Lower leg skin (tissue), 3 donors: ENCODE measurements at regions not wholly inside any gene's neighbourhood (a gene's known extent, or its start where the extent isn't known, plus 50 kb on each side); places are given as distances from the start of the nearest gene placed in this dataset.

Source experiments
- CTCF ChIP-seq, 3 donors: fragments of 450-650 bp; IDR thresholded peaks; one replicate each; pipeline ENCODE4 v1.5.1; 2016; ENCODE audit warnings: antibody characterized with exemption in 3 of 3, mild to moderate bottlenecking in 3 of 3, moderate library complexity in 2 of 3
- POLR2A ChIP-seq, 2 donors: fragments of 450-650 bp; IDR thresholded peaks; one replicate each; pipeline ENCODE4 v1.6.1; 2016 to 2017; ENCODE audit warnings: antibody characterized with exemption in 2 of 2, mild to moderate bottlenecking in 1 of 2, moderate library complexity in 1 of 2

- TF ChIP-seq CTCF (IDR thresholded peaks at IDR 0.05) (no peak), POLR2A (IDR thresholded peaks at IDR 0.05) (no peak)
Measured at GRCh38 chr10:121187391-121187790, 336.2 kb downstream of the WDR11 start.
